Fibroblast of upper back skin (primary cell): ENCODE measurements at regions not wholly inside any gene's neighbourhood (a gene's known extent, or its start where the extent isn't known, plus 50 kb on each side); places are given as distances from the start of the nearest gene placed in this dataset.
"Not testable (repeated sequence)": the region's sequence is repeated elsewhere in the genome, so short reads cannot be mapped to it uniquely, and the experiment has no call there.

Experiments
- DNase-seq: peaks from one replicate; pipeline ENCODE4 v3.0.0-alpha.2; 2013

GRCh38 chr3:65030847-65031463, 343.2 kb upstream of the ADAMTS9 start:
- peak; percentile 95 for DNase-seq

GRCh38 chr3:65030014-65030627, 342.3 kb upstream of the ADAMTS9 start:
- no peak for DNase-seq

- no peak for DNase-seq
Observed at GRCh38 chr3:65029130-65029529, 341.3 kb upstream of the ADAMTS9 start.

- no peak for DNase-seq
Observed at GRCh38 chr3:65028024-65028423, 340.2 kb upstream of the ADAMTS9 start.

GRCh38 chr3:65027335-65027734, 339.5 kb upstream of the ADAMTS9 start:
- DNase-seq: no peak

- DNase-seq: no peak
Observed at GRCh38 chr3:65026151-65026550, 338.4 kb upstream of the ADAMTS9 start.

GRCh38 chr3:65024148-65024547, 336.3 kb upstream of the ADAMTS9 start:
- no peak for DNase-seq

GRCh38 chr3:65020281-65021160, 332.7 kb upstream of the ADAMTS9 start:
- DNase-seq: no peak

- DNase-seq: no peak
Observed at GRCh38 chr3:65019443-65020055, 331.7 kb upstream of the ADAMTS9 start.

GRCh38 chr3:65018801-65019200, 331.0 kb upstream of the ADAMTS9 start:
- DNase-seq: no peak

- DNase-seq: no peak
Observed at GRCh38 chr3:65017359-65017758, 329.6 kb upstream of the ADAMTS9 start.

GRCh38 chr3:65015711-65016110, 327.9 kb upstream of the ADAMTS9 start:
- DNase-seq: no peak

GRCh38 chr3:65013053-65013452, 325.3 kb upstream of the ADAMTS9 start:
- DNase-seq: no peak

- peak; percentile 96 for DNase-seq
Observed at GRCh38 chr3:65006300-65006739, 318.5 kb upstream of the ADAMTS9 start.

- peak; percentile 74 for DNase-seq
Observed at GRCh38 chr3:65005486-65005885, 317.7 kb upstream of the ADAMTS9 start.

- DNase-seq: no peak
Observed at GRCh38 chr3:65004795-65005295, 317.0 kb upstream of the ADAMTS9 start.

GRCh38 chr3:65004306-65004705, 316.5 kb upstream of the ADAMTS9 start:
- DNase-seq: peak; percentile 80

GRCh38 chr3:65001119-65001518, 313.3 kb upstream of the ADAMTS9 start:
- DNase-seq: not testable (repeated sequence)

GRCh38 chr3:64998317-64998716, 310.5 kb upstream of the ADAMTS9 start:
- DNase-seq: no peak

GRCh38 chr3:64995857-64996551, 308.2 kb upstream of the ADAMTS9 start:
- peak; percentile 34 for DNase-seq

- no peak for DNase-seq
Observed at GRCh38 chr3:64993781-64994180, 306.0 kb upstream of the ADAMTS9 start.

GRCh38 chr3:64992530-64993285, 304.9 kb upstream of the ADAMTS9 start:
- DNase-seq: peak; percentile 44
